H1 (cell line): ENCODE measurements at regions not wholly inside any gene's neighbourhood (a gene's known extent, or its start where the extent isn't known, plus 50 kb on each side); places are given as distances from the start of the nearest gene placed in this dataset.

Experiments used
- CTCF ChIA-PET: fragments of 300-600 bp; sonication (Branson Sonifier 250); formaldehyde crosslinking; loops from one replicate; lab custom pipeline; 2021; ENCODE audit not compliant: partially characterized antibody; lab: Charles Lee
- POLR2A ChIA-PET: fragments of 300-600 bp; sonication (Branson Sonifier 250); formaldehyde crosslinking; loops from one replicate; lab custom pipeline; 2021; ENCODE audit warnings: inconsistent platforms; ENCODE audit not compliant: partially characterized antibody; lab: Charles Lee
- DNase-seq, 2 experiments: peaks; one replicate each; pipeline versions ENCODE4 v3.0.0 to v3.0.0-alpha.2; 2010 to 2022; ENCODE audit warnings: low spot score in 2 of 2, low read depth in 1 of 2, mixed read lengths in 1 of 2
- FAIRE-seq: peaks from 2 replicates; lab custom pipeline; 2011; peaks lifted over from hg19 to GRCh38; lab: Jason Lieb, UNC
- H2AFZ ChIP-seq: 2 replicates; pipeline ENCODE4 v1.8.1; 2012; ENCODE audit warnings: low read length, inconsistent platforms
- H2AK5ac ChIP-seq: 2 replicates; pipeline ENCODE4 v1.6.1; 2013; ENCODE audit warnings: low read depth, low read length
- H2BK120ac ChIP-seq: replicated peaks from 2 replicates; pipeline ENCODE3; 2013; ENCODE audit warnings: low read depth, low read length, inconsistent platforms
- H2BK12ac ChIP-seq: 2 replicates; pipeline ENCODE4 v1.6.1; 2013; ENCODE audit warnings: low read depth, low read length
- H2BK15ac ChIP-seq: 2 replicates; pipeline ENCODE4 v1.6.1; 2013; ENCODE audit warnings: low read length
- H2BK20ac ChIP-seq: 2 replicates; pipeline ENCODE4 v1.6.1; 2013; ENCODE audit warnings: low read length
- H2BK5ac ChIP-seq: 2 replicates; pipeline ENCODE4 v1.6.1; 2013; ENCODE audit warnings: low read depth, low read length
- H3K14ac ChIP-seq: 2 replicates; pipeline ENCODE4 v1.6.1; 2013; ENCODE audit warnings: inconsistent platforms; ENCODE audit not compliant: insufficient read length
- H3K18ac ChIP-seq: 2 replicates; pipeline ENCODE4 v1.6.1; 2013; ENCODE audit warnings: low read length; ENCODE audit errors: extremely low read depth
- H3K23ac ChIP-seq: 2 replicates; pipeline ENCODE4 v1.6.1; 2013; ENCODE audit warnings: inconsistent platforms; ENCODE audit not compliant: insufficient read length
- H3K23me2 ChIP-seq: 2 replicates; pipeline ENCODE4 v1.6.1; 2013; ENCODE audit warnings: low read depth, low read length
- H3K27ac ChIP-seq: 2 replicates; pipeline ENCODE4 v1.6.1; 2011; ENCODE audit warnings: low read depth, low read length, inconsistent platforms
- H3K27me3 ChIP-seq, 4 experiments: replicated peaks in 1 of 4; 1 replicate in 1 of 4; 2 replicates in 3 of 4; pipeline versions ENCODE4 v1.6.1 to v1.8.1; 2011 to 2013; ENCODE audit warnings: low read length in 3 of 4, mild to moderate bottlenecking in 3 of 4, inconsistent platforms in 2 of 4, mixed read lengths in 2 of 4, moderate library complexity in 1 of 4; ENCODE audit not compliant: control insufficient read depth in 3 of 4, insufficient read depth in 3 of 4; ENCODE audit errors: extremely low read depth in 1 of 4
- H3K36me3 ChIP-seq, 4 experiments: 2 replicates each; pipeline versions ENCODE4 v1.6.1 to v1.8.1; 2011 to 2013; ENCODE audit warnings: mild to moderate bottlenecking in 4 of 4, low read length in 3 of 4, moderate library complexity in 2 of 4, control low read depth in 1 of 4, inconsistent platforms in 1 of 4; ENCODE audit not compliant: insufficient read depth in 4 of 4, control insufficient read depth in 2 of 4
- H3K4ac ChIP-seq: replicated peaks from 2 replicates; pipeline ENCODE3; 2013; ENCODE audit warnings: low read length, low read depth, mixed read lengths, inconsistent platforms; ENCODE audit not compliant: insufficient read length
- H3K4me1 ChIP-seq, 4 experiments: replicated peaks in 1 of 4; 1 replicate in 1 of 4; 2 replicates in 3 of 4; pipeline versions ENCODE4 v1.6.1 to v1.8.1; 2011 to 2013; ENCODE audit warnings: low read length in 3 of 4, inconsistent platforms in 2 of 4, mixed read lengths in 1 of 4; ENCODE audit not compliant: insufficient read depth in 4 of 4, control insufficient read depth in 3 of 4
- H3K4me2 ChIP-seq, 2 experiments: 2 replicates each; pipeline versions ENCODE4 v1.6.1 to v1.8.1; 2011 to 2013; ENCODE audit warnings: low read depth in 2 of 2, low read length in 2 of 2, control low read depth in 1 of 2, inconsistent platforms in 1 of 2, mild to moderate bottlenecking in 1 of 2; ENCODE audit not compliant: insufficient read depth in 1 of 2
- H3K4me3 ChIP-seq, 4 experiments: fragments of 200-600, 300-600 bp in 1 of 4; sonication (generic), shearing (Covaris generic), sonication (Bioruptor Twin) in 1 of 4; 2 replicates each; pipeline versions ENCODE4 v1.5.1 to v1.8.1; 2011 to 2016; ENCODE audit warnings: low read length in 4 of 4, low read depth in 3 of 4, control low read depth in 2 of 4, inconsistent platforms in 2 of 4, mild to moderate bottlenecking in 2 of 4, mixed read lengths in 1 of 4, moderate library complexity in 1 of 4; ENCODE audit not compliant: insufficient read depth in 2 of 4; ENCODE audit errors: extremely low read depth in 1 of 4
- H3K56ac ChIP-seq: replicated peaks from 2 replicates; pipeline ENCODE3; 2013; ENCODE audit warnings: low read depth, mild to moderate bottlenecking, mixed read lengths, low read length, inconsistent platforms; ENCODE audit not compliant: insufficient read length
- H3K79me1 ChIP-seq: 2 replicates; pipeline ENCODE4 v1.6.1; 2013; ENCODE audit warnings: low read depth, low read length, control low read depth
- H3K79me2 ChIP-seq, 2 experiments: 2 replicates each; pipeline versions ENCODE4 v1.6.1 to v1.8.1; 2012 to 2013; ENCODE audit warnings: low read length in 2 of 2, mild to moderate bottlenecking in 2 of 2, inconsistent platforms in 1 of 2; ENCODE audit not compliant: insufficient read depth in 2 of 2, control insufficient read depth in 1 of 2
- H3K9ac ChIP-seq, 4 experiments: replicated peaks in 1 of 4; 1 replicate in 1 of 4; 2 replicates in 3 of 4; pipeline versions ENCODE4 v1.6.1 to v1.8.1; 2011 to 2013; ENCODE audit warnings: low read depth in 3 of 4, low read length in 3 of 4, control low read depth in 2 of 4, mild to moderate bottlenecking in 2 of 4, moderate library complexity in 2 of 4, inconsistent platforms in 1 of 4; ENCODE audit errors: extremely low read depth in 1 of 4
- H3K9me3 ChIP-seq, 2 experiments: 2 replicates each; pipeline versions ENCODE4 v1.6.1 to v1.8.1; 2012 to 2013; ENCODE audit warnings: mild to moderate bottlenecking in 2 of 2, moderate library complexity in 2 of 2, control low read depth in 1 of 2, inconsistent platforms in 1 of 2, low read depth in 1 of 2, low read length in 1 of 2, mixed read lengths in 1 of 2; ENCODE audit not compliant: insufficient read depth in 2 of 2
- H4K20me1 ChIP-seq, 2 experiments: replicated peaks in 1 of 2; 2 replicates each; pipeline versions ENCODE3 to v1.8.1; 2011 to 2013; ENCODE audit warnings: inconsistent platforms in 2 of 2, low read length in 2 of 2, mild to moderate bottlenecking in 1 of 2; ENCODE audit not compliant: insufficient read depth in 2 of 2, control insufficient read depth in 1 of 2
- H4K5ac ChIP-seq: 2 replicates; pipeline ENCODE4 v1.6.1; 2013; ENCODE audit warnings: low read length, low read depth, mixed read lengths, inconsistent platforms; ENCODE audit not compliant: insufficient read length
- H4K8ac ChIP-seq: 2 replicates; pipeline ENCODE4 v1.8.0; 2013; ENCODE audit warnings: mild to moderate bottlenecking, moderate library complexity, low read length, inconsistent platforms; ENCODE audit not compliant: insufficient read depth; ENCODE audit errors: extremely low read depth
- H4K91ac ChIP-seq: replicated peaks from 2 replicates; pipeline ENCODE3; 2013; ENCODE audit warnings: low read length, mixed read lengths, inconsistent platforms; ENCODE audit not compliant: insufficient read length
- GABPA ChIP-seq: IDR thresholded peaks from 2 replicates; pipeline ENCODE4 v1.6.1; 2011; ENCODE audit warnings: mild to moderate bottlenecking, low read length, moderate library complexity, borderline replicate concordance; ENCODE audit not compliant: insufficient read depth
- NRF1 ChIP-seq: IDR thresholded peaks from 2 replicates; pipeline ENCODE4 v1.6.1; 2011; ENCODE audit warnings: mild to moderate bottlenecking, low read depth, low read length, improper control_type of control experiment
- WGBS, 2 experiments: shearing (Covaris generic) in 1 of 2; methylation state at CpG; one replicate each; pipeline versions ENCODE4 v1.1.6 to v1.1.7; 2013 to 2015; ENCODE audit warnings: low lambda C conversion rate in 2 of 2, mixed read lengths in 2 of 2, inconsistent platforms in 1 of 2, low coverage in 1 of 2, missing lambda C conversion rate in 1 of 2; ENCODE audit not compliant: insufficient replicate concordance in 2 of 2, insufficient coverage in 1 of 2, insufficient read length in 1 of 2; ENCODE audit errors: extremely low coverage in 1 of 2, missing lambda C conversion rate in 1 of 2; 5-methylcytosine and 5-hydroxymethylcytosine counted together

- Histone ChIP-seq H3K4me2 (no peak overlapping the region), H2BK20ac (no peak overlapping the region), H2AFZ (no peak overlapping the region), H3K4ac (no peak overlapping the region), H3K27ac (no peak overlapping the region), H3K27me3 (no peaks in the 10 kb centered on the region), H4K20me1 (no peaks in the 10 kb centered on the region), H4K8ac (no peak overlapping the region), H4K91ac (no peak overlapping the region), H3K23ac (no peak overlapping the region), H4K5ac (no peak overlapping the region), H2BK5ac (no peak overlapping the region), H3K56ac (no peak overlapping the region), H3K4me3 (no peak overlapping the region), H3K79me2 (no peaks in the 10 kb centered on the region), H2BK120ac (no peak overlapping the region), H3K4me1 (no peaks in the 10 kb centered on the region), H2BK12ac (no peak overlapping the region), H2BK15ac (no peak overlapping the region), H3K9ac (no peak overlapping the region), H3K79me1 (no peaks in the 10 kb centered on the region), H3K18ac (no peak overlapping the region), H3K14ac (no peak overlapping the region), H3K23me2 (no peaks in the 10 kb centered on the region), H3K36me3 (no peaks in the 10 kb centered on the region), H2AK5ac (no peak overlapping the region), H3K9me3 (no peaks in the 10 kb centered on the region)
- no peak for FAIRE-seq
- no peak for DNase-seq
- WGBS, 2 experiments = 98% methylated on average over 2 of the region's 2 CpGs; no CpG with 5 or more reads in 1 of the 2 experiments
- ChIA-PET CTCF (no interaction called here), POLR2A (no interaction called here)
- TF ChIP-seq GABPA = no peak
- no peak for TF ChIP-seq NRF1
Observed at GRCh38 chr14:43039881-43040280, 1433.2 kb downstream of the LRFN5 start.
